HepG2 (cell line): ENCODE measurements at regions not wholly inside any gene's neighbourhood (a gene's known extent, or its start where the extent isn't known, plus 50 kb on each side); places are given as distances from the start of the nearest gene placed in this dataset.

Source experiments
- ARHGAP35 ChIP-seq: sonication (generic); formaldehyde crosslinking; IDR thresholded peaks from 2 replicates; pipeline ENCODE4 v1.9.0; 2022; ENCODE audit warnings: mild to moderate bottlenecking, inconsistent platforms, moderate library complexity, missing genetic modification reagents, borderline replicate concordance
- GTF3A ChIP-seq: sonication (generic); formaldehyde crosslinking; conservative IDR thresholded peaks from 2 replicates; pipeline ENCODE4 v1.4.0; 2020; ENCODE audit warnings: mild to moderate bottlenecking, missing genetic modification reagents
- SMAD3 ChIP-seq: sonication (generic); formaldehyde crosslinking; IDR thresholded peaks from 2 replicates; pipeline ENCODE4 v1.4.0; 2020; ENCODE audit warnings: missing genetic modification reagents
- SP4 ChIP-seq: sonication (generic); formaldehyde crosslinking; IDR thresholded peaks from 2 replicates; pipeline ENCODE4 v1.8.1; 2023; ENCODE audit warnings: mild to moderate bottlenecking, missing genetic modification reagents
- ZMYM2 ChIP-seq: sonication (generic); formaldehyde crosslinking; IDR thresholded peaks from 2 replicates; pipeline ENCODE4 v1.8.0; 2022; ENCODE audit warnings: mild to moderate bottlenecking, missing genetic modification reagents
- ZNF142 ChIP-seq: sonication (generic); formaldehyde crosslinking; IDR thresholded peaks from 2 replicates; pipeline ENCODE4 v1.4.0; 2020; ENCODE audit warnings: missing genetic modification reagents
- ZNF562 ChIP-seq: sonication (generic); formaldehyde crosslinking; IDR thresholded peaks from 2 replicates; pipeline ENCODE4 v1.8.0; 2022; ENCODE audit warnings: missing genetic modification reagents, borderline replicate concordance

- TF ChIP-seq ZNF142 (CRISPR knock-in tag) (no peak), GTF3A (CRISPR knock-in tag) (no peak), ZNF562 (CRISPR knock-in tag) (no peak), ARHGAP35 (CRISPR knock-in tag) (no peak), SP4 (CRISPR knock-in tag) (no peak), SMAD3 (CRISPR knock-in tag) (no peak), ZMYM2 (CRISPR knock-in tag) (no peak)
Observed at GRCh38 chr12:91902860-91903683, 242.6 kb downstream of the BTG1 start (continued).
